HCT116 (cell line): ENCODE measurements at regions not wholly inside any gene's neighbourhood (a gene's known extent, or its start where the extent isn't known, plus 50 kb on each side); places are given as distances from the start of the nearest gene placed in this dataset.

Experiments
- ATAC-seq: fragments of 200-7000 bp; cut with Tn5 transposase; 2 replicates; pipeline ENCODE4 v1.9.1; 2020; ENCODE audit warnings: mild to moderate bottlenecking, moderate library complexity
- BruUV-seq: library from RNA; stranded (reverse); fragments of 400-500 nt; replicated peaks from 2 replicates; lab custom pipeline; 2021; lab: Mats Ljungman, UMichigan
- CTCF ChIA-PET: fragments of 300-600 bp; sonication (Branson Sonifier 250); formaldehyde crosslinking; loops from one replicate; lab custom pipeline; 2021; ENCODE audit warnings: antibody characterized with exemption; lab: Charles Lee
- POLR2A ChIA-PET: fragments of 300-600, 350-600 bp; sonication (Branson Sonifier 250); formaldehyde crosslinking; loops from one replicate; lab custom pipeline; 2021; ENCODE audit warnings: antibody characterized with exemption; lab: Charles Lee
- RAD21 ChIA-PET, 2 experiments: fragments of 300-600 bp; sonication (Branson Sonifier 250); formaldehyde crosslinking; loops; one replicate each; lab custom pipeline; 2023; ENCODE audit warnings: low total read pairs in 2 of 2; ENCODE audit not compliant: uncharacterized antibody in 2 of 2, unreplicated experiment in 2 of 2, low non-redundant PET in 1 of 2; lab: Charles Lee
- DNase-seq: peaks from one replicate; pipeline ENCODE4 v3.0.0-alpha.2; 2010; ENCODE audit warnings: low read depth, low spot score
- H2AFZ ChIP-seq: fragments of 200-600 bp; shearing (Covaris generic), sonication (generic); 2 replicates; pipeline ENCODE4 v1.6.1; 2017; ENCODE audit warnings: low read depth, mixed run types, mixed read lengths, antibody characterized with exemption, low read length; ENCODE audit not compliant: poor library complexity, severe bottlenecking
- H3K27ac ChIP-seq: 2 replicates; pipeline ENCODE4 v1.5.1; 2012; ENCODE audit warnings: low read depth, low read length
- H3K27me3 ChIP-seq: fragments of 200-600 bp; sonication (generic); 2 replicates; pipeline ENCODE4 v1.6.1; 2016; ENCODE audit warnings: mixed run types, low read length, mixed read lengths; ENCODE audit not compliant: insufficient read depth
- H3K36me3 ChIP-seq, 2 experiments: fragments of 200-500 bp in 1 of 2; fragments of 200-600 bp in 1 of 2; sonication (Bioruptor generic) in 1 of 2; sonication (generic) in 1 of 2; 2 replicates each; pipeline versions ENCODE4 v1.5.1 to v1.6.1; 2014 to 2016; ENCODE audit warnings: low read length in 2 of 2, inconsistent platforms in 1 of 2, mixed read lengths in 1 of 2, mixed run types in 1 of 2; ENCODE audit not compliant: insufficient read depth in 2 of 2, control insufficient read depth in 1 of 2
- H3K4me1 ChIP-seq, 2 experiments: fragments of 200-600 bp in 1 of 2; sonication (generic) in 1 of 2; 2 replicates each; pipeline versions ENCODE4 v1.5.1 to v1.6.1; 2012 to 2017; ENCODE audit warnings: low read length in 2 of 2, inconsistent platforms in 1 of 2, mild to moderate bottlenecking in 1 of 2, mixed read lengths in 1 of 2, mixed run types in 1 of 2, moderate library complexity in 1 of 2; ENCODE audit not compliant: insufficient read depth in 2 of 2, control insufficient read depth in 1 of 2
- H3K4me2 ChIP-seq: fragments of 200-600 bp; sonication (generic); 2 replicates; pipeline ENCODE4 v1.6.1; 2017; ENCODE audit warnings: mixed run types, low read length, mixed read lengths
- H3K4me3 ChIP-seq, 2 experiments: fragments of 200-600 bp in 1 of 2; sonication (generic) in 1 of 2; replicated peaks in 1 of 2; 2 replicates each; pipeline ENCODE4 v1.5.1; 2011 to 2016; ENCODE audit warnings: low read length in 2 of 2, control low read depth in 1 of 2, low read depth in 1 of 2, mild to moderate bottlenecking in 1 of 2, mixed read lengths in 1 of 2, mixed run types in 1 of 2
- H3K79me2 ChIP-seq: fragments of 200-600 bp; sonication (generic); 2 replicates; pipeline ENCODE4 v1.6.1; 2017; ENCODE audit warnings: mild to moderate bottlenecking, mixed run types, low read length, moderate library complexity, mixed read lengths; ENCODE audit not compliant: insufficient read depth
- H3K9ac ChIP-seq: fragments of 200-600 bp; sonication (generic); 2 replicates; pipeline ENCODE4 v1.6.1; 2016; ENCODE audit warnings: low read length, mixed read lengths
- H3K9me2 ChIP-seq: fragments of 200-600 bp; sonication (generic), shearing (Covaris generic); 2 replicates; pipeline ENCODE4 v1.6.1; 2017; ENCODE audit warnings: mixed run types, mild to moderate bottlenecking, moderate library complexity; ENCODE audit not compliant: insufficient read depth
- H3K9me3 ChIP-seq, 2 experiments: fragments of 200-500 bp in 1 of 2; fragments of 200-600 bp in 1 of 2; sonication (Bioruptor generic) in 1 of 2; sonication (generic) in 1 of 2; 2 replicates each; pipeline ENCODE4 v1.6.1; 2014 to 2017; ENCODE audit warnings: low read length in 2 of 2, mixed read lengths in 2 of 2, inconsistent platforms in 1 of 2, low read depth in 1 of 2, mild to moderate bottlenecking in 1 of 2, mixed run types in 1 of 2, moderate library complexity in 1 of 2; ENCODE audit not compliant: control insufficient read depth in 1 of 2, insufficient read depth in 1 of 2
- H4K20me1 ChIP-seq: fragments of 200-600 bp; sonication (generic), shearing (Covaris generic); 2 replicates; pipeline ENCODE4 v1.6.1; 2017; ENCODE audit warnings: mixed run types, mild to moderate bottlenecking, moderate library complexity; ENCODE audit not compliant: insufficient read depth
- CBX3 ChIP-seq: IDR thresholded peaks from 2 replicates; pipeline ENCODE4 v1.6.1; 2012; ENCODE audit warnings: low read depth
- CEBPB ChIP-seq: IDR thresholded peaks from 2 replicates; pipeline ENCODE4 v1.6.1; 2012; ENCODE audit warnings: low read depth
- ELF1 ChIP-seq: IDR thresholded peaks from 2 replicates; pipeline ENCODE4 v1.6.1; 2012; ENCODE audit warnings: low read depth, borderline replicate concordance
- FOSL1 ChIP-seq: IDR thresholded peaks from 2 replicates; pipeline ENCODE4 v1.6.1; 2012; ENCODE audit warnings: low read depth
- POLR2AphosphoS5 ChIP-seq: IDR thresholded peaks from 2 replicates; pipeline ENCODE4 v1.6.1; 2011; ENCODE audit warnings: mild to moderate bottlenecking, low read depth, low read length, moderate library complexity
- REST ChIP-seq: IDR thresholded peaks from 2 replicates; pipeline ENCODE4 v1.6.1; 2012; ENCODE audit warnings: low read depth
- SP1 ChIP-seq: IDR thresholded peaks from 2 replicates; pipeline ENCODE4 v1.6.1; 2012; ENCODE audit warnings: low read depth
- SRF ChIP-seq: IDR thresholded peaks from 2 replicates; pipeline ENCODE4 v1.6.1; 2012; ENCODE audit warnings: low read depth
- TCF7L2 ChIP-seq: IDR thresholded peaks from 2 replicates; pipeline ENCODE4 v1.7.0; 2011; ENCODE audit warnings: borderline replicate concordance, inconsistent platforms; ENCODE audit not compliant: insufficient read depth, insufficient read length; ENCODE audit errors: extremely low read depth
- YY1 ChIP-seq: IDR thresholded peaks from 2 replicates; pipeline ENCODE4 v1.6.1; 2011; ENCODE audit warnings: low read length, low read depth, moderate library complexity, mild to moderate bottlenecking; ENCODE audit not compliant: insufficient replicate concordance; ENCODE audit errors: extremely low read depth
- intact Hi-C: fragments of 100-400 bp; cut with micrococcal nuclease; formaldehyde crosslinking; loops from 2 replicates; pipeline ENCODE4 v1.10.0; 2022
- TF ChIP-seq, protein P1 (sequence below): IDR thresholded peaks from 2 replicates; pipeline ENCODE4 v1.6.1; 2011; ENCODE audit warnings: mild to moderate bottlenecking, low read length, moderate library complexity; ENCODE audit not compliant: insufficient replicate concordance; ENCODE audit errors: extremely low read depth
- TF ChIP-seq, protein P2 (sequence below): IDR thresholded peaks from 2 replicates; pipeline ENCODE4 v1.6.1; 2012

DNA sequence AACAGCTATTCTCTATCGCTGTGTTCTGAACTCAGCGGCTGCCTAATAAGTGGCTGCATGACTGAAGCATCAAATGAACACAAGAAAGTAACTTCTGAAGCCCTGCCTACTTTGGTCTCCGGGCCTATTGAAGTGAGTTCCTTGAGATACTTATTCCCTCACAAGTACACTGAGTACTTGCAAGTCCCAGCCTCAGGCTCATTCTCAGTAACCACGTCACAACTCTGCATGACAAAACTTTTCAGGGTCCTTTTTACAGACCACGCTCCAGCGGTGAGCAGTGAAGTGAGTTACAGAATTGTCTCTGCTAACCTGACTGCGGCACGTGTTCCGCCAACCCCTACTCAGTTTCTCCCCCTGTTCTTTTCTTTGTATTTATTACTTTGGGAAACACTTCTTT, 1342.7 kb upstream of the ADGRL4 start:
- no peak for DNase-seq
- TF ChIP-seq, protein P1, sequence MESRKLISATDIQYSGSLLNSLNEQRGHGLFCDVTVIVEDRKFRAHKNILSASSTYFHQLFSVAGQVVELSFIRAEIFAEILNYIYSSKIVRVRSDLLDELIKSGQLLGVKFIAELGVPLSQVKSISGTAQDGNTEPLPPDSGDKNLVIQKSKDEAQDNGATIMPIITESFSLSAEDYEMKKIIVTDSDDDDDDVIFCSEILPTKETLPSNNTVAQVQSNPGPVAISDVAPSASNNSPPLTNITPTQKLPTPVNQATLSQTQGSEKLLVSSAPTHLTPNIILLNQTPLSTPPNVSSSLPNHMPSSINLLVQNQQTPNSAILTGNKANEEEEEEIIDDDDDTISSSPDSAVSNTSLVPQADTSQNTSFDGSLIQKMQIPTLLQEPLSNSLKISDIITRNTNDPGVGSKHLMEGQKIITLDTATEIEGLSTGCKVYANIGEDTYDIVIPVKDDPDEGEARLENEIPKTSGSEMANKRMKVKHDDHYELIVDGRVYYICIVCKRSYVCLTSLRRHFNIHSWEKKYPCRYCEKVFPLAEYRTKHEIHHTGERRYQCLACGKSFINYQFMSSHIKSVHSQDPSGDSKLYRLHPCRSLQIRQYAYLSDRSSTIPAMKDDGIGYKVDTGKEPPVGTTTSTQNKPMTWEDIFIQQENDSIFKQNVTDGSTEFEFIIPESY = no peak
- TF ChIP-seq POLR2AphosphoS5 (no peak), CEBPB (no peak), SP1 (no peak)
- Histone ChIP-seq H3K9ac (no peak overlapping the region), H3K9me3 (no peaks in the 10 kb centered on the region), H3K4me2 (no peak overlapping the region), H3K4me3 (no peak overlapping the region), H2AFZ (no peak overlapping the region), H3K9me2 (no peaks in the 10 kb centered on the region), H3K27me3 (no peaks in the 10 kb centered on the region), H4K20me1 (no peaks in the 10 kb centered on the region), H3K27ac (no peak overlapping the region), H3K36me3 (no peaks in the 10 kb centered on the region), H3K79me2 (no peaks in the 10 kb centered on the region), H3K4me1 (no peaks in the 10 kb centered on the region)
- ChIA-PET POLR2A (no interaction called here), CTCF (no interaction called here), RAD21 (no interaction called here)
- intact Hi-C loops = no loop called here
- ATAC-seq = no peak
- no TSS peak for BruUV-seq

DNA sequence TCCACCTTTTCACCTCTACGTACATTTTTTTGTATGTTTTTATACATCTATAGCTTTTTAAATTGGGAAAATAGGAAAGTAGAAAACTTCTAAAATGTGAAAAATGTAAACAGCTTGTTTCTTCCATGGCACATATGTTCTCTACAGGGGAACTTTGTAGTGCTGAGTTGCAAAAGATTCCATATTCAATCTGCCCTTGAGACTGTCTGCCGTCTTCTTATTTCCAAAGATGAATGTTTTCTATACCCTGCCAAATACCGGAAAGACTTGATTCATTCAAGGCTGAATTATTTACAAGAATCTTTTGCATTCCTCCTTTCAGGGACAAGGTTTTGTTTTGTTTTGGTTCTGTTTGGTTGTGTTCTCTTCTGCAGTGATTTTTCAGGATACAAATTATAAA, 1334.5 kb upstream of the ADGRL4 start:
- intact Hi-C loops = no loop called here
- Histone ChIP-seq H3K27me3 (no peaks in the 10 kb centered on the region), H4K20me1 (no peaks in the 10 kb centered on the region), H3K9ac (no peak overlapping the region), H3K4me1 (no peaks in the 10 kb centered on the region), H3K4me3 (no peak overlapping the region), H3K27ac (no peak overlapping the region), H3K36me3 (no peaks in the 10 kb centered on the region), H3K9me3 (0 out of 4 replicates have a peak, but pooled peaks cover 0 to 5% of the 10 kb centered on the region in 2 experiments), H3K79me2 (no peaks in the 10 kb centered on the region), H2AFZ (no peak overlapping the region), H3K4me2 (no peak overlapping the region), H3K9me2 (no peaks in the 10 kb centered on the region)
- ATAC-seq (no peak), DNase-seq (no peak)
- RAD21 ChIA-PET = no interaction called here
- CTCF ChIA-PET = no interaction called here
- POLR2A ChIA-PET = no interaction called here
- no TSS peak for BruUV-seq
- TF ChIP-seq ELF1 = no peak
- TF ChIP-seq FOSL1 = no peak
- TF ChIP-seq YY1 = no peak
- TF ChIP-seq SP1 = no peak
- no peak for TF ChIP-seq SRF
- TF ChIP-seq, protein P1 = no peak
- no peak for TF ChIP-seq TCF7L2
- TF ChIP-seq CBX3 = no peak
- TF ChIP-seq CEBPB = no peak
- TF ChIP-seq REST = no peak
- TF ChIP-seq, protein P2, sequence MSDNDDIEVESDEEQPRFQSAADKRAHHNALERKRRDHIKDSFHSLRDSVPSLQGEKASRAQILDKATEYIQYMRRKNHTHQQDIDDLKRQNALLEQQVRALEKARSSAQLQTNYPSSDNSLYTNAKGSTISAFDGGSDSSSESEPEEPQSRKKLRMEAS = no peak
- TF ChIP-seq POLR2AphosphoS5 = no peak
